ENCODE measurements at regions not wholly inside any gene's neighbourhood (a gene's known extent, or its start where the extent isn't known, plus 50 kb on each side); places are given as distances from the start of the nearest gene placed in this dataset.

DNA sequence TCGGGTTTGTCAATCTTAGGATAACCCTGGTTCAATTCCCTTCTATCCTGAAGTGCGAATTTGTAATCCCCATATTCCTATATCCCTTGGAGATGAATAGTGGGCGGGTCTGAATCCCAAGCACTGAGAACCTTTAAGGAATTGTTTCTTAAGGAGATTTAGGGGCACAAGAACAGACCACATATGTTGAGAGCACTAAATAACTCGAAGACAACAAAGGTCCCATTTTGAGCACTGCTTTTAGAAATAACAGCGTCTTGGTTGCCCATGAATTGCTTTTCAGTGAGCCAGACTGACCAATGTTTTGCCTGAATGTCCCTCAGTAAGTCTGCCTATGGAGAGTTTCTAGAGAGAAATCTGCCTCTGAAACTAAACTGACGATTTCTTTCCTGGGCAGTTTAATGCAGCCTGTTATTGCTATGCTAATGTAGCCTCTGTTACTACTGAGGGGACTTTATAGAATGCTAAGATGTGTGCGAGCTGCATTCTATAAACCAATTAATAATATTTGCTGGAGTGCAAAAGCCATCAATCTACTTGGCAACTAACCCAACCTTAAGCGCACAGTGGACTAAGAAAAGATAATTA is 445.0 kb upstream of the DMAC1 start:
- no peaks in the 10 kb centered on the region for H3K9me3 ChIP-seq
- WGBS, 2 donors, result 84% methylated on average over 8 of the region's 8 CpGs
- H3K27ac ChIP-seq, result no peak overlapping the region
- no peak overlapping the region for H3K4me3 ChIP-seq
- no peak for DNase-seq
- ATAC-seq, result no peak
- no peaks in the 10 kb centered on the region for H3K27me3 ChIP-seq
- TF ChIP-seq, protein P1, sequence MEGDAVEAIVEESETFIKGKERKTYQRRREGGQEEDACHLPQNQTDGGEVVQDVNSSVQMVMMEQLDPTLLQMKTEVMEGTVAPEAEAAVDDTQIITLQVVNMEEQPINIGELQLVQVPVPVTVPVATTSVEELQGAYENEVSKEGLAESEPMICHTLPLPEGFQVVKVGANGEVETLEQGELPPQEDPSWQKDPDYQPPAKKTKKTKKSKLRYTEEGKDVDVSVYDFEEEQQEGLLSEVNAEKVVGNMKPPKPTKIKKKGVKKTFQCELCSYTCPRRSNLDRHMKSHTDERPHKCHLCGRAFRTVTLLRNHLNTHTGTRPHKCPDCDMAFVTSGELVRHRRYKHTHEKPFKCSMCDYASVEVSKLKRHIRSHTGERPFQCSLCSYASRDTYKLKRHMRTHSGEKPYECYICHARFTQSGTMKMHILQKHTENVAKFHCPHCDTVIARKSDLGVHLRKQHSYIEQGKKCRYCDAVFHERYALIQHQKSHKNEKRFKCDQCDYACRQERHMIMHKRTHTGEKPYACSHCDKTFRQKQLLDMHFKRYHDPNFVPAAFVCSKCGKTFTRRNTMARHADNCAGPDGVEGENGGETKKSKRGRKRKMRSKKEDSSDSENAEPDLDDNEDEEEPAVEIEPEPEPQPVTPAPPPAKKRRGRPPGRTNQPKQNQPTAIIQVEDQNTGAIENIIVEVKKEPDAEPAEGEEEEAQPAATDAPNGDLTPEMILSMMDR (IDR thresholded peaks at IDR 0.05), result no peak
- intact Hi-C loops (cut with DNase I), result no loop called here
- H3K36me3 ChIP-seq, result no peaks in the 10 kb centered on the region
- no peaks in the 10 kb centered on the region for H3K4me1 ChIP-seq

DNA sequence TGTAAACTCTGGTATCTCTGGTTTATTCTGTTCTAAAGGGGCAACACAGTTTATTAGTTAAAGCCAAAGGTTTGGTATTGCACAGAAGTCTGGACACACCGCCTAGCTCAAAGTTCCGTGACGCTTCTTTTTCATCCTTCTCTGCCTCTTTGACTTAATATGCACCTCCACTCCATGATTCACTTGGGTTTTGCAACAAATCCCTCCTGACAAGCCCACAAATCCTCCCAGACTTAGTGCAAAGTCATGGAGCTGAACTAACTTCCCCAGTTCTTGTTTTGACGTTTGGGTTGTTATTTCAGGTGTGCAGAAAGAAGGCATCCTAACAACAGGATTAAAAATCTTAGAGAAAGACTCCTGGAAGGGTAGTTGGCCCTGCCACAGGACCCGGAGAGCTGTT is 441.6 kb upstream of the DMAC1 start:
- H3K4me3 ChIP-seq, result no peak overlapping the region
- TF ChIP-seq, protein P1 (IDR thresholded peaks at IDR 0.05), result no peak

DNA sequence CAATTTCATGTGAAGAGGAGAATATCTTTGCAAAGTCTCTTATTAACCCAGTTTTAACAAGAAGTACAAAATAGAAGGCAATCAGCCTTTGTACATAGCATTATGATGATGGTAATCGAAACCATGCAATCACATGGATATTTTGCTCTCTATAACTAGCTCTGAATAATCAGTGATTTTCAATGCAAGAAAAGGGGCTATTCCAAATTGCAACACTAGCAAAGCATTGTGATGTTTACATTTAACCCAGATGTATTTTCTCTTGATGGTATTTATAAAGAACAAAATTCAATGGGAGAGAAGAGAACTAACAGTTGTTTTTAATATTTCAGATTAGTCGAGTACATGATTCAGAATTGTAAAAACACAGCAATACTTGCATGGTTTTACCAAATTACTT is 437.5 kb upstream of the DMAC1 start:
- no peaks in the 10 kb centered on the region for H3K27me3 ChIP-seq
- H3K27ac ChIP-seq, result no peak overlapping the region
- H3K4me1 ChIP-seq, result no peaks in the 10 kb centered on the region
- WGBS, 2 donors, result 84 to 87% methylated on average over 2 of the region's 2 CpGs
- TF ChIP-seq, protein P1 (IDR thresholded peaks at IDR 0.05), result no peak
- no peaks in the 10 kb centered on the region for H3K36me3 ChIP-seq
- no peak for ATAC-seq
- no peak overlapping the region for H3K4me3 ChIP-seq
- intact Hi-C loops (cut with DNase I), result no loop called here
- no peaks in the 10 kb centered on the region for H3K9me3 ChIP-seq
- no peak for DNase-seq

More for the DNA sequence above, 441.6 kb upstream of the DMAC1 start:
- H3K27ac ChIP-seq, result no peak overlapping the region
- H3K27me3 ChIP-seq, result no peaks in the 10 kb centered on the region
- 67 to 71% methylated on average over 5 of the region's 5 CpGs for WGBS, 2 donors
- H3K4me1 ChIP-seq, result no peaks in the 10 kb centered on the region
- DNase-seq, result no peak
- ATAC-seq, result no peak
- no peaks in the 10 kb centered on the region for H3K9me3 ChIP-seq
- intact Hi-C loops (cut with DNase I), result no loop called here
- no peaks in the 10 kb centered on the region for H3K36me3 ChIP-seq

DNA sequence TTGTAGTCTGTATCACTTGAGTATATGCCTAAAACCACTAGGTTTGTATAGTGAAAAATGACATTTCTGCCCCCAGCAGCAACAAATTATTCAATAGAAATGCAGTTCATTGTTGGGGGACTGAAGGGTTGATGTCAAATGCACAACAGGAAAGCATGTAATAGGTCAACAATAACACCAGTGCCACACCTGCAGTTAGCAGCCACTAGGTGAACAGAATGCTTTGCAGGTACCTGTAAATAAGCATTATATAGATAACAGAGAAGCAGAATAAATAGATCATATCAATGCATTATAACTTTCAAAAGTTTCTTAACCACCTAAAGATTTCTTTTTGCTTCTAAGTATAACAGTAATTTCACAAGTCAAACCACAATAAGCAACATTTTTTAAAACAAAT is 435.9 kb upstream of the DMAC1 start:
- ATAC-seq (no peak), DNase-seq (no peak)
- no peaks in the 10 kb centered on the region for H3K36me3 ChIP-seq
- no peak overlapping the region for H3K4me3 ChIP-seq
- no peak overlapping the region for H3K27ac ChIP-seq
- no peaks in the 10 kb centered on the region for H3K4me1 ChIP-seq
- H3K27me3 ChIP-seq, result no peaks in the 10 kb centered on the region
- H3K9me3 ChIP-seq, result no peaks in the 10 kb centered on the region
- TF ChIP-seq, protein P1 (IDR thresholded peaks at IDR 0.05), result no peak
- intact Hi-C loops (cut with DNase I), result no loop called here
